GM19397 (cell line): ENCODE measurements at regions not wholly inside any gene's neighbourhood (a gene's known extent, or its start where the extent isn't known, plus 50 kb on each side); places are given as distances from the start of the nearest gene placed in this dataset.

Experiments used
- ATAC-seq: cut with Tn5 transposase; IDR thresholded peaks from one replicate; pipeline ENCODE4 v1.9.1; 2021; ENCODE audit warnings: mild to moderate bottlenecking, moderate library complexity; ENCODE audit not compliant: unreplicated experiment

GRCh38 chr12:46131732-46132469 lies 136.9 kb downstream of the SLC38A1 start:
- ATAC-seq, result no peak

GRCh38 chr12:46127656-46128055 lies 137.3 kb upstream of the SCAF11 start:
- ATAC-seq, result no peak

- no peak for ATAC-seq
Measured at GRCh38 chr12:46126050-46126727, 135.8 kb upstream of the SCAF11 start.

GRCh38 chr12:46124848-46125619 lies 134.7 kb upstream of the SCAF11 start:
- ATAC-seq, result no peak

- ATAC-seq, result no peak
Measured at GRCh38 chr12:46124132-46124847, 133.9 kb upstream of the SCAF11 start.

- ATAC-seq, result no peak
Measured at GRCh38 chr12:46112364-46112763, 122.0 kb upstream of the SCAF11 start.

- ATAC-seq, result no peak
Measured at GRCh38 chr12:46111715-46112114, 121.3 kb upstream of the SCAF11 start.

- ATAC-seq, result no peak
Measured at GRCh38 chr12:46110928-46111699, 120.7 kb upstream of the SCAF11 start.

- ATAC-seq, result no peak
Measured at GRCh38 chr12:46110223-46110611, 119.8 kb upstream of the SCAF11 start.

- no peak for ATAC-seq
Measured at GRCh38 chr12:46109343-46110222, 119.2 kb upstream of the SCAF11 start.

- peak; percentile 74 for ATAC-seq
Measured at GRCh38 chr12:46108721-46109120, 118.3 kb upstream of the SCAF11 start.

GRCh38 chr12:46107591-46107990 lies 117.2 kb upstream of the SCAF11 start:
- ATAC-seq, result no peak

- no peak for ATAC-seq
Measured at GRCh38 chr12:46105735-46106134, 115.4 kb upstream of the SCAF11 start.

- no peak for ATAC-seq
Measured at GRCh38 chr12:46103559-46104383, 113.4 kb upstream of the SCAF11 start.

GRCh38 chr12:46101485-46101869 lies 111.1 kb upstream of the SCAF11 start:
- no peak for ATAC-seq

GRCh38 chr12:46100551-46101484 lies 110.4 kb upstream of the SCAF11 start:
- no peak for ATAC-seq

- no peak for ATAC-seq
Measured at GRCh38 chr12:46089414-46090162, 99.2 kb upstream of the SCAF11 start.
